Coronary artery (tissue), 2 donors: ENCODE measurements at regions not wholly inside any gene's neighbourhood (a gene's known extent, or its start where the extent isn't known, plus 50 kb on each side); places are given as distances from the start of the nearest gene placed in this dataset.

ENCODE experiments used
- DNase-seq: peaks from one replicate; pipeline ENCODE4 v3.0.0-alpha.2; 2017; ENCODE audit warnings: low spot score
- H3K27ac ChIP-seq, 2 donors: fragments of 200-600 bp; sonication (generic); one replicate each; pipeline ENCODE4 v1.5.1; 2016 to 2019
- H3K4me3 ChIP-seq: fragments of 200-600 bp; sonication (generic); 2 replicates; pipeline ENCODE4 v1.5.1; 2016; ENCODE audit warnings: mild to moderate bottlenecking, moderate library complexity
- TF ChIP-seq, protein P1 (sequence below): fragments of 200-600 bp; sonication (generic); IDR thresholded peaks from one replicate; pipeline ENCODE4 v1.5.1; 2019; ENCODE audit warnings: antibody characterized with exemption

DNA sequence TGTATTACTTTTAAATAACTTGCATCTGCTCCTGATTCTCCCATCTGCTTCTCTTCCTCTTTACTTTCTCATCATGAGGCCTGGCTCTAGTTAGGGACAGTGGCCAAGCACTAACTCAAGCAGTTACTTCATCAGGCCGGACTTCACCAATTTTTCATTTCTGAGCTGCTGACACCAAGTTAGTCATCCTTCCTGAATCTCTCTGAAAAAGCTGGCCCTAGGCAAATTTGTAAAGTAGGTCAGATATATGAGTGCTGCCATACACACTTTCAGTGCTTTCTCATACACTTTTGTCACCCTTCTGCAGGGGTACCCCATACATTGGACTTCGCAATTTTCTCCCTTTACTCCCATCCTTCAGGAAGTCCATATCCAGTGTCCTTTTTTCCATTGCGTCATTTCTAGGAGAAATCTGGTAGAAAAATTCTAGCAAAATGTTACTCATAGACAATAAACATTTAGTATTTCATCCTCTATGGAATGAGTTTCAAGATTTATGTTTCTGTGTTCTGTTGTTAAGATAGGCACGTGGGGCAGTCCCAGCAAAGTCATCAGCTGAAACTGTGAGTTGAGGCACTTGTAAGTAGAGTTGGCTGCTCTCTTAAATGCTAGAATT is 276.8 kb upstream of the TMPO start:
- no peak overlapping the region for H3K4me3 ChIP-seq
- no peak overlapping the region for H3K27ac ChIP-seq
- DNase-seq = no peak
- TF ChIP-seq, protein P1, sequence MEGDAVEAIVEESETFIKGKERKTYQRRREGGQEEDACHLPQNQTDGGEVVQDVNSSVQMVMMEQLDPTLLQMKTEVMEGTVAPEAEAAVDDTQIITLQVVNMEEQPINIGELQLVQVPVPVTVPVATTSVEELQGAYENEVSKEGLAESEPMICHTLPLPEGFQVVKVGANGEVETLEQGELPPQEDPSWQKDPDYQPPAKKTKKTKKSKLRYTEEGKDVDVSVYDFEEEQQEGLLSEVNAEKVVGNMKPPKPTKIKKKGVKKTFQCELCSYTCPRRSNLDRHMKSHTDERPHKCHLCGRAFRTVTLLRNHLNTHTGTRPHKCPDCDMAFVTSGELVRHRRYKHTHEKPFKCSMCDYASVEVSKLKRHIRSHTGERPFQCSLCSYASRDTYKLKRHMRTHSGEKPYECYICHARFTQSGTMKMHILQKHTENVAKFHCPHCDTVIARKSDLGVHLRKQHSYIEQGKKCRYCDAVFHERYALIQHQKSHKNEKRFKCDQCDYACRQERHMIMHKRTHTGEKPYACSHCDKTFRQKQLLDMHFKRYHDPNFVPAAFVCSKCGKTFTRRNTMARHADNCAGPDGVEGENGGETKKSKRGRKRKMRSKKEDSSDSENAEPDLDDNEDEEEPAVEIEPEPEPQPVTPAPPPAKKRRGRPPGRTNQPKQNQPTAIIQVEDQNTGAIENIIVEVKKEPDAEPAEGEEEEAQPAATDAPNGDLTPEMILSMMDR = no peak

DNA sequence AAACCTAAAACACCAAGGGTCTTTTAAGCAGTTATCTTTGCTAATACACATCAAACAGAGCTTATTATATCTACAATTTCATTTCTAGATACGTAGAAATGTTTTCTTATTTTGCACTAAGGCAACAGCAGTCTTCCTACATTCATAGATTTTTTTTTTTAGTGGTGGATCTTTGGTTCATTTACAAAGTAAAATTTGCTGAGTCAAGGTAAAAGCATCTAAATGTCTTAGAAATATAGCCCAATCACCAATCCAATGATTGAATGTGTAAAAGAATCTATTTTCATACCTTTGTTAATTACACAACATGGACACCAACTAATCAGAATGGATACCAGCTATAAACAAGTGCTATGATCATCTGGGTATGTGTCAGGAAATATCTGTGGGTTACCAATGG is 272.2 kb upstream of the TMPO start:
- Histone ChIP-seq H3K4me3 (no peak overlapping the region), H3K27ac (no peak overlapping the region)
- DNase-seq = no peak
- TF ChIP-seq, protein P1 = no peak

DNA sequence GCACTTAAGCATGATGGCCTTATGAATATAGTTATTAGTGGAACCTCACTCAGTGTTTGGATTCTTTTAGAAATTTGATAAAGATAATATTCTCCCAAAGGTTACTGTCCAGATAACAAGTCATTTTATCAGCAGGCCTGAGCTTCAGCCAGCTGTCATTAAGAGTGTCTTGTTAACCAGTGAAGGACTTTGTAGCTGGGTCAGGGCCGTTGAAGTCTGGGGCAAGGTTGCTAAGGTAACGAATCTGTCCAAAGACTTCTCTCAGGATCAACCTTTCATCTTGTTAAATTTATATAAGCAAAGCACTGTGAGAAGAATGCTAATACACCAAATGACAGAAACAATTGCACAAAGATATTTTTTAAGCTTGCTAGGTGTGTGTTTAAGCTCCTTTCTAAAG is 271.3 kb upstream of the TMPO start:
- H3K27ac ChIP-seq = no peak overlapping the region
- H3K4me3 ChIP-seq = no peak overlapping the region
- DNase-seq = no peak
- TF ChIP-seq, protein P1 = no peak

DNA sequence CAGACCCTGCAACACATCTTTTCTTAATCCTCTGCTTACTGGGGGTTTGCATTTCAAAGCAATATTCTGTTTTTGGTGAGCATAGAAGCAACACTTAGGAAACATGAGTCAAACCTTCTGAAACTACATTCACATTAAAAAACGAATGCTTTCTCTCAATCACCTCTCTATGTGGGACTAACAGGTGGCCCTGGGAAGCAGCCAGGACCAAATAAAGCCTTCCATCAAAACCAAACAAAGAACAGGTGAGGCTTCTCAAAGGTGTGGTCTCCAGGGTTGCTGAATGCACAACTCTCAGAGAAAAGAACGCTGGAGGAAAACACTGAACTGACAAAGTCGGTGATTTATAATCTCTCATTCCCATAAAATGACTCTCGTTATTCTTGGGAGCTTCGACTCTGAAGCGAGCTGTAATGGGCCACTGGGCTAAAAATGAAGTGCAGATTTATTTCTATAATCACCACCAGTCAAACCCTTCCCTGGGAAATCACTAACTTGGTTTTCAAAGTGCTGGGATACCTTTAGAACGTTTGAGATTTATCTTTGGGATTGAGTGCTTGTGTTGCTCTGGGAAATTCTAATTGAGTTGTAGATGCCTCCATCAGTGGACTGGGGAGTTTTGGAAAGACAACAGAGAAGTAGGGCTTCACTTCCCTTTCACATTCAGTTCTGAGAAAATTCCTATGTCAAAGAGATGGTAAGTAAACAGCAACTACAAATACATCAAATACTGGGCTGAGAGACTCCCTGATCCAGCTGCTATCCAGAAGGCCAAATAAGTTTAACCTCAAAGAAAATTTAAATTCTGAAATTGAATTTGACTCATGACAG is 262.0 kb upstream of the TMPO start:
- no peak overlapping the region for H3K4me3 ChIP-seq
- TF ChIP-seq, protein P1 = no peak
- no peak overlapping the region for H3K27ac ChIP-seq
- DNase-seq = no peak

DNA sequence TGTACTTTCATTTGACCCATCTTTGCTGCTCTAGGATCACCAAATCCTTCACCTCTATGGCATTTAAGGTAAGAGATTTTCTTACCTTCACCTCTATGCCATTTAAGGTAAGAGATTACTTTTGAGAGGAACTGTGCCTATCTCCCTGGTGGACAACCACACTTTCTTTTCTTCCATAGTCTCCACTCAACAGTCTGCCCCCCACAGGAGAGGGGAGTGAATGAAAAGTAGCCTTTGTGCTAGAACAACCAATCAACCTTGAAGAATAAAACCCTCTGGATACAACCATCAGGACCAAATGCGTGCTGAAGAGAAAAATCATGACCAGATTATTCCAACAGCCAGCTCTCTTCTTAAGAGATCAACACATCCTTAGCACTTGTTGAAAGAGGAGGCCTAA is 258.6 kb upstream of the TMPO start:
- TF ChIP-seq, protein P1 = no peak
- no peak for DNase-seq
- Histone ChIP-seq H3K4me3 (no peak overlapping the region), H3K27ac (no peak overlapping the region)

DNA sequence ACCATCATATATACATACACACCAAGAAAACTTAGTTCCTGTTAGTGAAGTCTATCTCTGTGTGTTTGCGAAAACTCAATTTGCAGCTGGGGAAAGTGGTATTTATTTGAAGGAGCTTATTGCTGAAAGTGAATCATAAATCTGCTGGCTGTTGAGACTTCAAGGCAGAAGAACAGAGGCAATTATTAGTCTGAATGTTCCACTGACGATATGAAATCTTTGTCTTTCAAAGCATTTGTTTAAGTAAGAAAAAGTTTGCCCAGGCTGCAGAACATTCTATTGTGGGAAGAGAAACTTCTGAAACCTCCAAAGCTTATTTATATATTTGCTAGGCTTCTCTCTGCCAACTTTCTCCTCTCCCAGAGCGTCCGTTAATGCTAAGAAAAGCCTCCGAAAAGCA is 255.7 kb upstream of the TMPO start:
- H3K27ac ChIP-seq = no peak overlapping the region

More for the DNA sequence above, 255.7 kb upstream of the TMPO start:
- H3K4me3 ChIP-seq = no peak overlapping the region
- TF ChIP-seq, protein P1 = no peak
- DNase-seq = no peak
